SJCRH30 (cell line): ENCODE measurements at regions not wholly inside any gene's neighbourhood (a gene's known extent, or its start where the extent isn't known, plus 50 kb on each side); places are given as distances from the start of the nearest gene placed in this dataset.

ENCODE experiments used
- DNase-seq, 2 experiments: peaks; one replicate each; pipeline ENCODE4 v3.0.0-alpha.2; 2015 to 2020
- H3K27ac ChIP-seq: fragments of 250-450 bp; sonication (Bioruptor Pico); 2 replicates; pipeline ENCODE4 v1.5.1; 2020; ENCODE audit warnings: mild to moderate bottlenecking, moderate library complexity
- H3K27me3 ChIP-seq: fragments of 250-450 bp; sonication (Bioruptor Pico); 2 replicates; pipeline ENCODE4 v1.5.1; 2020; ENCODE audit warnings: mild to moderate bottlenecking, moderate library complexity
- H3K36me3 ChIP-seq: fragments of 250-450 bp; sonication (Bioruptor Pico); 2 replicates; pipeline ENCODE4 v1.5.1; 2020; ENCODE audit warnings: mild to moderate bottlenecking, moderate library complexity
- H3K4me1 ChIP-seq: fragments of 250-450 bp; sonication (Bioruptor Pico); 2 replicates; pipeline ENCODE4 v1.5.1; 2020; ENCODE audit warnings: mild to moderate bottlenecking, moderate library complexity
- H3K4me3 ChIP-seq: fragments of 250-450 bp; sonication (Bioruptor Pico); 2 replicates; pipeline ENCODE4 v1.5.1; 2020; ENCODE audit warnings: mild to moderate bottlenecking, moderate library complexity
- H3K9me3 ChIP-seq: fragments of 250-450 bp; sonication (Bioruptor Pico); replicated peaks from 2 replicates; pipeline ENCODE4 v1.5.1; 2020; ENCODE audit warnings: mild to moderate bottlenecking, moderate library complexity

DNA sequence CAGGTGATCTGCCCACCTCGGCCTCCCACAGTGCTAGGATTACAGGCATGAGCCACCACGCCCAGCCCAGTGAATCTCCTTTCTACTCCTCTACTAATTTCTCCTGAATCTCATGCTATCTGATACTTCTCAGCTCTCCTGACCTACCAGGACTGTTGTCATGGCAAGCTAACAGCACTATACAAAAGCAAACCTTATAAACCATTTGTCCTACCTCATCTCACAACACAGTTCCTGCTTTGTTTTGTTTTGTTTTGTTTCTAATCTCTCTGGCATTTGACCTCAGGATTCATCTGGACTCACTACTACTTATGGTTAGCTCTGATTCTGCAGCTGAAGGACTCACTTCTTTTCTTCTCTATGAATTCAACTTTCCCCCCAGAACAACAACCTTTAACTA lies 734.8 kb downstream of the TLE1 start:
- Histone ChIP-seq H3K27me3 (no peaks in the 10 kb centered on the region), H3K27ac (no peak overlapping the region), H3K36me3 (no peaks in the 10 kb centered on the region), H3K4me3 (no peak overlapping the region), H3K9me3 (no peaks in the 10 kb centered on the region), H3K4me1 (0 out of 2 replicates have a peak, but pooled peaks cover 3% of the 10 kb centered on the region)
- DNase-seq, result peak in 1 of 2 experiments; percentile 23

DNA sequence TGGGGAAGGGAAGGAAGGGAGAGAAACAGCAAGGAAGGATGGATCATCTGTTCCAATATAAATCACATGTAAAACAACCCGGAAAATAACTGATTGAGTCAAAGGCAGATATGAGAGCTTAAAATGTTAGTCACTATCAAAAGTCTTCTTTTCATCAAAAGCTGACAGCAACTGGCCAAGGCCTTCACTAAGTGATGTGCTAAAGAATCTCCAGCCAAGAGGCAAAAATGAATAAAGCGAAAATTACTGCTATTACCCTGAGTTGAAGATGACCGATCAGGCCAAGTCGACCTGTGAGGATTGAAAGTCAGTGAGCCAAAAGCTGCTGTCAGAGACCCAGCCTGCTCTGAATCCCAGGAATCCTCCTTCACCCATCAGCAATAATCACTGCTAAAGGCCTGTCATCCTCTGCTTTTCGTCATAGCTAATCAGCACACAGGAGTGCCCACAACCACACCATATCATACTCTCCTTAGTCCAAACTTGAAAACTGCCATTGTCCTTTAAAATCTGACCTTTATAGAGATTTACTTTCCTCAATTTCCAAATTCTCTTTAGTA lies 736.9 kb downstream of the TLE1 start:
- Histone ChIP-seq H3K36me3 (no peaks in the 10 kb centered on the region), H3K27ac (no peak overlapping the region), H3K4me3 (no peak overlapping the region), H3K4me1 (0 out of 2 replicates have a peak, but pooled peaks cover 3% of the 10 kb centered on the region), H3K9me3 (no peaks in the 10 kb centered on the region), H3K27me3 (no peaks in the 10 kb centered on the region)
- DNase-seq, result no peak

DNA sequence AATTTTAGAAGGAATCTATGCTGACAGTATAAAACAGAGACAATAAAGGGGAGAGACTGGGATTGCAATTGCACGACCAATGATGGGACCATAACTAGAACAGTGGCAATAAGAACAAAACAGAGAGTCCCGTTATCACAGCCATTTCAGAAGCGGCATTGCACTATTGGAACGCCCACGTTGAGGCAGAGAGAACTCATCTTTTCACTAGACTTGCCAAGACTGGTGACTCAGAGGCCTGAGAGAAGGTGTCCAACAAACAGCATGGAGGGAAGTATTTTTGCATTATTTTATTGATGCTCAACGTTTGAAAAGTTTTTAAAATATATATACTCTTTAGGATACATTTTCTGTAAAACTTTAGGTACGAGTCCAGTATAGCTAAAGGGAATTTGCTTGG lies 737.7 kb downstream of the TLE1 start:
- H3K27me3 ChIP-seq, result no peaks in the 10 kb centered on the region
- H3K27ac ChIP-seq, result no peak overlapping the region
- no peak overlapping the region for H3K4me3 ChIP-seq
- no peaks in the 10 kb centered on the region for H3K36me3 ChIP-seq
- no peaks in the 10 kb centered on the region; the same call in 1 of the 2 replicates for H3K9me3 ChIP-seq
- 0 out of 2 replicates have a peak, but pooled peaks cover 3% of the 10 kb centered on the region for H3K4me1 ChIP-seq
- peak in 1 of 2 experiments; percentile 12 for DNase-seq

DNA sequence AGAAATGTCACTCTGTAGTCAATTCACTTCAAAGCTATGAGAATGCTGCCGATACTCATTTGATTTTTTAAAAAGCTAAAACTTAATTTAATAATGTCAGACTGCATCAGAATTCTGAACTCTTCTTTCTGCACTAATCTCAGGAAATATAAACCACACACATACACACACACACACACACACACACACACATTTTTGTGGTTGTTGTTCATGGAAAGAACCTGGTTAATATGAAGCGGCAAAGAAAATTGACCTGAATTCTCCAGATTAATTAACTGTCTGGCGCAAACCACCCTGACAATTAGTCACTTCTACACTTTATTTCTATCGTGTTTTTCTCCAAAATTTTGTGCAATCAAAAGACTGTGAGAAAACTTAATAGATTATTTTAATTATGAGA lies 740.5 kb downstream of the TLE1 start:
- no peak for DNase-seq
- no peak overlapping the region for H3K4me3 ChIP-seq
- H3K36me3 ChIP-seq, result no peaks in the 10 kb centered on the region
- no peaks in the 10 kb centered on the region; the same call in 1 of the 2 replicates for H3K9me3 ChIP-seq
- 0 out of 2 replicates have a peak, but pooled peaks cover 3% of the 10 kb centered on the region for H3K4me1 ChIP-seq
- H3K27ac ChIP-seq, result no peak overlapping the region
- H3K27me3 ChIP-seq, result no peaks in the 10 kb centered on the region

DNA sequence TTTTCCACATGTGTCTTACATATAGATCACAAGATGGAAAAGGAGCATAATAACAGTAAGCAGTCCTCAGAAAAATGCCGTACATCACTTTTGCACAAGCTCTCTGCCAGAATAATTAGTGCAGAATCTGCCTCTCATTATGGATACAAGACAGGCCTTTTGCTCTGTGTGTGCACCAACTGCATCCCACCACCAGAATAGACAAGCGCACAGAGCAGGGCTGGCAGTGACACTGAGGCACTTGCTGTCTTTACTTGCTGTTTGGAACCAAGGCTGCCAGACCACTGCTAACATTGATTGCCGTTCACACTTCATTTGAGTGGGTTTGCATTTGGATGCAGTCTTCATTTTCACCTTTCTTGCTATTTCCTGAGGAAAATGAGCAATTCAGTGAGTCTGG lies 741.3 kb downstream of the TLE1 start:
- no peak overlapping the region for H3K4me3 ChIP-seq
- DNase-seq, result no peak
- H3K27ac ChIP-seq, result no peak overlapping the region
- H3K9me3 ChIP-seq, result no peaks in the 10 kb centered on the region; the same call in 1 of the 2 replicates
- no peaks in the 10 kb centered on the region for H3K27me3 ChIP-seq
- H3K4me1 ChIP-seq, result 0 out of 2 replicates have a peak, but pooled peaks cover 3% of the 10 kb centered on the region
- no peaks in the 10 kb centered on the region for H3K36me3 ChIP-seq

DNA sequence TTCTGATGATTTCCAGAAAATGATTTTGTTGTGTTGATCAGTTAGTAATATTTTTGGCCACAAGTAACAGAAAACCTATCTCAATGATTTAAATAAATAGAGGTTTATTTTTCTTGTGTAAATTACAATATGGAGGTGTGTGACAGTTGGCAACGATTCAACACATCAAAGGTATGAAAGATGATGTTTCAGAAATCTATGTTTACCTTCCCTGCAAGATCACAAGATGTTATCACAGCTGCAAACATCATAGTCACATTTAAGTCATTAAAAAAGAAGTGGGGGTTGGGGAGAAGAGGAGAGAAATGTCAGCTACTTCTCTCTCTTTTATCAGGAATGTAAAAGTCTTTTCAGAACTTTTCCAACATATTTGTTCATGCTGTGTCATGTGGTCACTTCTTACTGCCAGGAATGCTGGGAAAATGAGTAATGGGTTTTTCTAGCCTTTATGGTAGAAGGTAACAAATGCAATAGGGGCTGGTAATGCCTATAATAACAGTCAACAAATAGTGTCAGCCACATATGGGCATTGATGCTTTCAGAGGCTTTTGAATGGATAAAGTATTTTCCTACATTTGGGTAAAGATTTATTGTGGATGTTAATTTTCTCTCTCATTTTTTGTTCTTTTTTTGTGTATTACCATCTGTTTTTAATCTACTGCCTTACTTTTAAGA lies 742.7 kb downstream of the TLE1 start:
- Histone ChIP-seq H3K27ac (no peak overlapping the region), H3K9me3 (no peaks in the 10 kb centered on the region; the same call in 1 of the 2 replicates), H3K4me3 (no peak overlapping the region), H3K4me1 (0 out of 2 replicates have a peak, but pooled peaks cover 3% of the 10 kb centered on the region), H3K36me3 (no peaks in the 10 kb centered on the region), H3K27me3 (no peaks in the 10 kb centered on the region)
- DNase-seq, result no peak

DNA sequence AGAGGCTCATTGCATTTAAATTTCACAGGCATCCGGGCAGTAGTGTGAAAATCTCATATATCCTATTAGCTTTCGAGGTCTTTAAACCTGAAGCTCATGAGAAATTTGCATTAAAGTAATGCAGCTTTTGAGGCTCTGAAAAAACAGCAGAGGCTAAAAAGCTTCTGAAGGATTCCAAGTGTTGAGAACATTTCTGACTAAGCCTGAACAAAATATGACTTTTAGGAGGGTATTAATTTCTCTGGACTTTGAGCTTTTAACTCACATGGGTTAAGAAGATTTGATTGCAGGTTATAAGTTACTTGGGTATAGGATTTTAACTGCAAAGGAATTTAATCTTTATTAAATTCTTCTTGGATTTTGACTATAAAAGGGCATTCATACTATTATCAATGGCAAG lies 743.9 kb downstream of the TLE1 start:
- Histone ChIP-seq H3K4me1 (no peaks in the 10 kb centered on the region), H3K27ac (no peak overlapping the region)
- DNase-seq, result no peak

DNA sequence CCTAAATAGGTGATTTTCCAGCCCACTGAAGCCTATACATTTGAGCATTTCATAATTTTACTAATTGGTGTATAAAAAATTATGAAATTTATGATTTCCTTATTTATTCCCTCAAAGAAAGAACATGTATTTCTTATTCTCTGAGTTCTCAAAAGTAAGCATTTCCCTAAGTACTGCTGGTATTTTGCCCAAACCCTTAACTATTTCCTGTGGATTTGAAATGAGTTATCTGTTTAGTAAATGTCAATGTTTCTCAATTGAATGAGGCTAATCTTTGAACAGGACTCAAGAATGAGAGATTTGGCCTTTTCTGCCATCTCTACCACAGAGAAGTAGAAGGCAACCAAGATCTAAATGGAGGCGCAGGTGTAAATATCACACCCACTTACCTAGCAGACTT lies 751.7 kb downstream of the TLE1 start:
- DNase-seq, result no peak
- H3K27ac ChIP-seq, result no peak overlapping the region
- no peaks in the 10 kb centered on the region for H3K36me3 ChIP-seq
- no peaks in the 10 kb centered on the region for H3K4me1 ChIP-seq
- no peaks in the 10 kb centered on the region for H3K27me3 ChIP-seq
- H3K4me3 ChIP-seq, result no peak overlapping the region
- H3K9me3 ChIP-seq, result 0 out of 2 replicates have a peak, but pooled peaks cover 3% of the 10 kb centered on the region

More for the DNA sequence above, 743.9 kb downstream of the TLE1 start:
- H3K27me3 ChIP-seq, result no peaks in the 10 kb centered on the region
- no peaks in the 10 kb centered on the region for H3K36me3 ChIP-seq
- no peaks in the 10 kb centered on the region; the same call in 1 of the 2 replicates for H3K9me3 ChIP-seq
- no peak overlapping the region for H3K4me3 ChIP-seq

DNA sequence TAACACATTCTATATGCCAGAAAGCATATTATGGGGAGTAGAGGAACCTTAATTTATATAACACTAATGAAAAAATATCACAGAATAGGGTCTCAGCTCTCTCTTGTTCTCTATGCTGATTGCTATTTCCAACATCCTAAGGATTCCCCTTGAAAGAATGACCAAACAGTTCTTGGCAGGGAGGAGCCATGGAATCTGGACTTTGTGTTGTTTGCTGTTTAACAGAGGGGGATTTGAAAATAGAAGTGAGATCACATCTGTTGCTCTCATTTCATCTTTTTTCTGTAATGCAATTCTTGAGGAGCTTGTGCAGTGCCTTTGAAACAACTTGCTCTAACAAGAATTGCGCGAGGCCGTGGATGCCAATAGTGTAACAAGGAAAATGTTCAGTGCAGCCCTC lies 755.3 kb downstream of the TLE1 start:
- H3K36me3 ChIP-seq, result no peaks in the 10 kb centered on the region
- H3K4me3 ChIP-seq, result no peak overlapping the region
- H3K4me1 ChIP-seq, result no peaks in the 10 kb centered on the region
- 0 out of 2 replicates have a peak, but pooled peaks cover 3% of the 10 kb centered on the region for H3K9me3 ChIP-seq
- no peak for DNase-seq
- no peak overlapping the region for H3K27ac ChIP-seq
- no peaks in the 10 kb centered on the region for H3K27me3 ChIP-seq

DNA sequence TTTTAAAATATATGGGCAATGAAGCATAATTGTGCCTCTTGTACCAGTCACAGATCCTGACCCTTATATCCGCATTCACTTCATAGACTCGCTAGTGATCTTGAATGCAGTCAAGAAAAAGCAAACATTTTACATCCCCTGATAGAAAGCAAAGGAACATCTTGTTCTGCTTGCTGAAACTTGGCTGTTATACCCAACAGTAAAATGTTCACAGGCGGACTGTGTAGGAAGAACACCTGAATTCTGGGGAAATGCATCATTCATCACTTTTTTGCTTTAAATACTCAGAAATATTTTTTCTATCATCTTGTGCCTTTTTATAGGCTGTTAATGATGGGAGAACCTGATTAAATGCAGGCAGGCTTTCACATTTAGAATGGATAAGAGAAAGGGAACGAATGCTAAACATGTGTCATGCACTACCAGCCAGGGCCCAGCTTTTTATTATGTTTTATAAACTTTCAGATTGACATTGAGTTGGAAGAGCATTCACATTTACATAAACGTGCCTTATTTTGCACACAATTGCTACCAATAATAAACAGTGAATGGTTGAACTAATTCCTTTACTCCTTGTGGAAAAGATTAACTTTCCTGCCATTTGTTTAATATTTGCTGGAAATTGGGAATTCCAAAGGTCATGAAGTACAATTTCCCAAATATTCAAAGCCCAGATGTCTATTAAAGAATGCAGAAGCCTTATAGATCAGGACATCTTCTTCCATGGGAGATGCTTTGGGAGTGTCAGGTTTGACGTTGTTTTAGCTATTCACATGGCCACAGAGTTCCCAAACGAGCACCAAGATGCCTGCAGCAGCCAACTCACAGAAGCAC lies 756.2 kb downstream of the TLE1 start:
- Histone ChIP-seq H3K4me3 (no peak overlapping the region), H3K36me3 (no peaks in the 10 kb centered on the region), H3K4me1 (no peaks in the 10 kb centered on the region), H3K9me3 (0 out of 2 replicates have a peak, but pooled peaks cover 1% of the 10 kb centered on the region), H3K27me3 (no peaks in the 10 kb centered on the region), H3K27ac (no peak overlapping the region)
- DNase-seq, result no peak

DNA sequence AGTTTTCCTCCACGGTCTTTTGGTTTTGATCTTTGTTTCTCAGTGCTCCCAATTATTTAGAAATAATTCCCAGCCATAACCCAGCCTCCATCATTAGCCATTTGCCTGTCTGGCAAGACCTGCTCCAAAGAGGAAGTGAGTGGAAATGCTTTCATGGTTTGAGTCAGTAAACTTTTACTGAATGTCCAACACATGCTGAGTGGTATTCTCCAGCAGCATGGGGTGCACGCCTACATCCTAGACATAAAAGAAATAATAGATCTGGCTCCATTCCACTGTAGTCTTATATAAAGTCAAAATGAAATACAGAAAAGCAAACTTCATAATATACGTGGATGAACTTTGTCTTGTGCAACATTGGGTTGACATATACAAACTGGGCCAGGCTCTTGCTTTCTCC lies 757.2 kb downstream of the TLE1 start:
- H3K36me3 ChIP-seq, result no peaks in the 10 kb centered on the region
- no peaks in the 10 kb centered on the region; the same call in 1 of the 2 replicates for H3K9me3 ChIP-seq
- peaks cover 5% of the 10 kb centered on the region; the same call in 1 of the 2 replicates for H3K4me1 ChIP-seq
- H3K27me3 ChIP-seq, result no peaks in the 10 kb centered on the region
- DNase-seq, result no peak
- H3K4me3 ChIP-seq, result no peak overlapping the region
- no peak overlapping the region for H3K27ac ChIP-seq

DNA sequence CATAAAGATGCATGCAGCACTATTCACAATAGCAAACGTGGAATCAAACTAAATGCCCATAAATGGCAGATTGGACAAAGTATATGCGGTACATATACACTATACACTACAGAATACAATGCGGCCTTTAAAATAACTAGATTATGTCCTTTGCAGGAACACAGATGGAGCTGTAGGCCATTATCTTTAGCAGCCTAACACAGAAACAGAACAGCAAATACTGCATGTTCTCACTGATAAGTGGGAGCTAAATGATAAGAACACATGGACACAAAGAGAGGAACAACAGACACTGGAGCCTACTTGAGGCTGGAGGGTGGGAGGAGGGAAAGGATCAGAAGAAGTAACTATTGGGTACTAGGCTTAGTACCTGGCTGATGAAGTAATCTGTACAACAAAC lies 758.2 kb downstream of the TLE1 start:
- Histone ChIP-seq H3K27me3 (no peaks in the 10 kb centered on the region), H3K4me1 (peaks cover 9% of the 10 kb centered on the region; the same call in 1 of the 2 replicates), H3K27ac (no peak overlapping the region), H3K36me3 (no peaks in the 10 kb centered on the region), H3K9me3 (no peaks in the 10 kb centered on the region; the same call in 1 of the 2 replicates), H3K4me3 (no peak overlapping the region)
- no peak for DNase-seq

DNA sequence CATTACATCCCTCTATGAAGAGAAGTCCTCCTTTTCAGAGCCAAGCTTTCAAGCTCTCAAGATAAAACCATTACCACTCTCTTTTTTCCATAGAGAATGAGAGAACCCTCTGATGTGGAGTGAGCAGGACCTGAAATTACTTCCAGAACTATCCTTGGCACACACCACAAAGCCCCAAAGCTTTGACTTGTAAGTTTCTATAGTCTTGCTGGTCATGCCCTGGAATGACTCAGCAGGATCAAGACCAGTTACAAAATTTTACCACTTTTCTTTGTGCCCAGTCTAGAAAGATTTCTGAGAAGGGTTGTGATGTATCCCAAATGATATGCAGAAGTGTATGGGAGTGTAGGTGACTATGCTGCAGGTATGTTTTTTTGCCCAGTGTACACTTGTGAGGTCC lies 760.6 kb downstream of the TLE1 start:
- DNase-seq, result no peak
- Histone ChIP-seq H3K27me3 (no peaks in the 10 kb centered on the region), H3K36me3 (no peaks in the 10 kb centered on the region), H3K4me1 (peaks cover 9% of the 10 kb centered on the region; the same call in 1 of the 2 replicates), H3K4me3 (no peak overlapping the region), H3K27ac (no peak overlapping the region), H3K9me3 (no peaks in the 10 kb centered on the region; the same call in 1 of the 2 replicates)

DNA sequence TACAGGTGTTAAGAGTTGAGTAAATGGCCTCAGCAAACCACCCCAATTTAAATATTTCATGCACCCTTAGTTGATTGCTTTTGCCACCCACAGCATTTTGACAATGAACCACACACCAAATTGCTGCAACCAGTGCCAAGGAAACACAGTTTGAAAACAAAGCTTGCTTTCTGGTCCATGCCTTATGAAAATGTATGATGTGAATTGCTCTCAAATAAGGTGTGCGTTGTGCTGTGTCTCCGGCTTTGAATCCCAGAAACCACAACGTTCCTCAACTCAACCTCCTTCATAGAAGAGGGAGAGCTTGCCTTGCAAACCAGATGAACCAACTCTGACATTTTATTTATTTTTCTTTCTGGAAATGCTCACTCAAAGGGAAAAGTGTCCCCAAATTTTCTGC lies 762.7 kb downstream of the TLE1 start:
- no peak overlapping the region for H3K4me3 ChIP-seq
- peaks cover 3% of the 10 kb centered on the region; the same call in 1 of the 2 replicates for H3K9me3 ChIP-seq
- H3K27ac ChIP-seq, result peak overlapping the region; percentile 11; the same call in 1 of the 2 replicates
- DNase-seq, result peak; percentile 64 to 80
- H3K4me1 ChIP-seq, result peaks cover 9% of the 10 kb centered on the region; the same call in 1 of the 2 replicates
- no peaks in the 10 kb centered on the region for H3K36me3 ChIP-seq
- H3K27me3 ChIP-seq, result no peaks in the 10 kb centered on the region

DNA sequence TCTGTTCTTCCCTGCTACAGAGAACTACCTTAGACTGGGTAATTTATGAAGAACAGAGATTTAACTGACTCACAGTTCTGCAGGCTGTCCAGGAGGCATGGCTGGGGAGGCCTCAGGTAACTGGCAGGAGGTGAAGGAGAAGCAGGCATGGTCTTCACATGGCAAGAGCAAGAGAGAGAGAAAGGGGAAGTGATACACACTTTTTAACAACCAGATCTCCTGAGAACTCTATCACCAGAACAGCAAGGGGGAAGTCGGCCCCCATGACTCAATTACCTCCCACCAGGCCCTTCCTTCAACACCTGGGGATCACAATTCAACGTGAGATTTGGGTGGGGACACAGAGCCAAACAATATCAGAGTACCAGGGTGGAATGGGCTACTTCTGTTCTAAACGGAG lies 766.8 kb downstream of the TLE1 start:
- Histone ChIP-seq H3K4me1 (peaks cover 7% of the 10 kb centered on the region; the same call in 1 of the 2 replicates), H3K4me3 (no peak overlapping the region), H3K36me3 (no peaks in the 10 kb centered on the region), H3K9me3 (peaks cover 12% of the 10 kb centered on the region; the same call in 1 of the 2 replicates), H3K27ac (no peak overlapping the region), H3K27me3 (no peaks in the 10 kb centered on the region)
- no peak for DNase-seq
